Breast epithelium (tissue), 3 donors: ENCODE measurements at regions not wholly inside any gene's neighbourhood (a gene's known extent, or its start where the extent isn't known, plus 50 kb on each side); places are given as distances from the start of the nearest gene placed in this dataset.

Experiments used
- CTCF ChIP-seq, 3 donors: fragments of 450-650 bp; IDR thresholded peaks; one replicate each; pipeline ENCODE4 v1.5.1; 2016 to 2017; ENCODE audit warnings: antibody characterized with exemption in 3 of 3, mild to moderate bottlenecking in 3 of 3, moderate library complexity in 3 of 3
- POLR2A ChIP-seq: fragments of 450-650 bp; IDR thresholded peaks from one replicate; pipeline ENCODE4 v1.6.1; 2016; ENCODE audit warnings: antibody characterized with exemption, mild to moderate bottlenecking, moderate library complexity
- POLR2AphosphoS5 ChIP-seq, 3 donors: sonication (generic); formaldehyde crosslinking; IDR thresholded peaks; one replicate each; pipeline ENCODE4 v1.6.1; 2017; ENCODE audit warnings: antibody characterized with exemption in 3 of 3

- no peak for TF ChIP-seq CTCF (IDR thresholded peaks at IDR 0.05)
- no peak for TF ChIP-seq POLR2AphosphoS5 (IDR thresholded peaks at IDR 0.05)
- TF ChIP-seq POLR2A: no peak
These were observed 425.7 kb upstream of the USP24 start for GRCh38 chr1:55640708-55641473.
